ENCODE measurements at regions not wholly inside any gene's neighbourhood (a gene's known extent, or its start where the extent isn't known, plus 50 kb on each side); places are given as distances from the start of the nearest gene placed in this dataset.

GRCh38 chr10:62996516-62996915 lies 136.6 kb upstream of the NRBF2 start:
- TF ChIP-seq EZH2 (IDR thresholded peaks at IDR 0.05; ENCODE audit: borderline replicate concordance, low read length), result no peak
- no peak for TF ChIP-seq CTCF (IDR thresholded peaks at IDR 0.05; ENCODE audit: low read length)

Data from OCI-LY1 (cell line).